ENCODE measurements at regions not wholly inside any gene's neighbourhood (a gene's known extent, or its start where the extent isn't known, plus 50 kb on each side); places are given as distances from the start of the nearest gene placed in this dataset.

DNA sequence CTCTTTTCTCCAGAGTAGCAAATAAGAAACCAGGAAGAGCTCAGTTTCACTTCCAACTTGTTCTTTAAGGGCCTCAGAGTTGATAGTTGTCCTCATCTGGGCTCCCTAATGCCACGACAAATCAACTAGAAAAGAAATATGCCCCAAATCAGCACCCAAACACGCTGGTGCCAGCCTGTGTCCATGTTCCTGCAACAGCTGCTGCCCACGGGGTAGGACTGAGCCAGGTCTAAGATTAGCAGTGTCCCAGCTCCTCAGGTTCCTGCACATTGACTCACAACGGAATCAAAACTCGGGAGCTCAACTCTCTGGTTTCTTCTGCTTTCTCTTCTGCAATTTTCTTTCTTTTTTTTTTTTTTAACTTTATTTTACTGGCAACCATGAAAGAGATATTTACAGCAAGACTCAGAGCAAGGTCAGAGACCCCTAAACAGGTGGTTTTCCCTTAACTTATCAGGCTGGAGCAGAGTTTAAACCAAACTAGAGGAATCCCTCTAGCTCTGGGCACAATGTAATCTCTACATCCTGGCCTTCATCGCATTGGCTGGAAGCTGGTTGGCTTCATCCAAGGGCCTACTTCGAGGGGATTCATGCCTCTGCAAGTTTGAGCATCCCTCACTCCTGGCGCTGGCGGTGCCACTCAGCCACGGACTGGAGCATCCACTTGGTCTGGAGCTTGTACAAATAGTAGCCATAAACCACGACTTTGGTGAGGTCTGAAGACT is 126.1 kb downstream of the PFKFB3 start:
- no peaks in the 10 kb centered on the region for H3K27me3 ChIP-seq
- TF ChIP-seq POLR2AphosphoS5 (IDR thresholded peaks at IDR 0.05) = no peak
- TF ChIP-seq POLR2A (IDR thresholded peaks at IDR 0.05; ENCODE audit: low read depth) = no peak
- TF ChIP-seq, protein P1, sequence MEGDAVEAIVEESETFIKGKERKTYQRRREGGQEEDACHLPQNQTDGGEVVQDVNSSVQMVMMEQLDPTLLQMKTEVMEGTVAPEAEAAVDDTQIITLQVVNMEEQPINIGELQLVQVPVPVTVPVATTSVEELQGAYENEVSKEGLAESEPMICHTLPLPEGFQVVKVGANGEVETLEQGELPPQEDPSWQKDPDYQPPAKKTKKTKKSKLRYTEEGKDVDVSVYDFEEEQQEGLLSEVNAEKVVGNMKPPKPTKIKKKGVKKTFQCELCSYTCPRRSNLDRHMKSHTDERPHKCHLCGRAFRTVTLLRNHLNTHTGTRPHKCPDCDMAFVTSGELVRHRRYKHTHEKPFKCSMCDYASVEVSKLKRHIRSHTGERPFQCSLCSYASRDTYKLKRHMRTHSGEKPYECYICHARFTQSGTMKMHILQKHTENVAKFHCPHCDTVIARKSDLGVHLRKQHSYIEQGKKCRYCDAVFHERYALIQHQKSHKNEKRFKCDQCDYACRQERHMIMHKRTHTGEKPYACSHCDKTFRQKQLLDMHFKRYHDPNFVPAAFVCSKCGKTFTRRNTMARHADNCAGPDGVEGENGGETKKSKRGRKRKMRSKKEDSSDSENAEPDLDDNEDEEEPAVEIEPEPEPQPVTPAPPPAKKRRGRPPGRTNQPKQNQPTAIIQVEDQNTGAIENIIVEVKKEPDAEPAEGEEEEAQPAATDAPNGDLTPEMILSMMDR (IDR thresholded peaks at IDR 0.05) = no peak
- H3K36me3 ChIP-seq = peaks cover 0 to 6% (median 0%) of the 10 kb centered on the region in 4 donors
- DNase-seq (ENCODE audit: extremely low spot score) = no peak
- H3K4me3 ChIP-seq = no peak overlapping the region
- no peak overlapping the region for H3K27ac ChIP-seq (replicated peaks in 1 of 4)
- WGBS = 89% methylated on average over 8 of the region's 11 CpGs
- H3K4me1 ChIP-seq = no peaks in the 10 kb centered on the region
- intact Hi-C loops (cut with DNase I) = no loop called here
- H3K9me3 ChIP-seq = no peaks in the 10 kb centered on the region

DNA sequence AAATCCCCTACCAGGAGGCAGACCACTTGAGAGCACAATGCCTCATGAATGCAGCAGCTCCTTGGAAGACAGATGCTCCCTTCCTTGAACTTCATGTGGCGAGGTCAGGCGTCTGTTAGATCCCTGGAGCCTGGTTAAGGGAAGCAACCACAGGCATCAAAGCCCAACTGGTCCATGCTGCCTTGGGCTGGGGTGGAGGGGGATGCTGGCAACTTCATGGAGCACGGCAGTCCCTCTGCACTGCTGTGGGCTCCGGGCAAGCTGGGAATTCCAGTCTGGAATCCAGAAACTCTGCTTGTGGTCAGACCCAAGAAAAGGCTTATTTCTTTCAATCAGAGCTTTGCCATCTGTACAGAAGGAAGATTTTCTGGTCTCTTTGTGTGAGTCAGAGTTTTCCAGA is 130.4 kb downstream of the PFKFB3 start:
- Histone ChIP-seq H3K4me1 (no peaks in the 10 kb centered on the region), H3K9me3 (no peaks in the 10 kb centered on the region), H3K4me3 (no peak overlapping the region), H3K36me3 (peaks cover 0 to 2% (median 0%) of the 10 kb centered on the region in 4 donors), H3K27me3 (no peaks in the 10 kb centered on the region), H3K27ac (replicated peaks in 1 of 4) (no peak overlapping the region)
- intact Hi-C loops (cut with DNase I) = no loop called here
- 95% methylated on average over 4 of the region's 4 CpGs for WGBS
- TF ChIP-seq EP300 (IDR thresholded peaks at IDR 0.05) = no peak
- TF ChIP-seq POLR2AphosphoS5 (IDR thresholded peaks at IDR 0.05) = no peak
- TF ChIP-seq, protein P1 (IDR thresholded peaks at IDR 0.05) = no peak
- no peak for TF ChIP-seq POLR2A (IDR thresholded peaks at IDR 0.05; ENCODE audit: low read depth)
- DNase-seq (ENCODE audit: extremely low spot score) = no peak

GRCh38 chr10:6333973-6334372 is 131.2 kb downstream of the PFKFB3 start:
- TF ChIP-seq EP300 (IDR thresholded peaks at IDR 0.05) = no peak
- TF ChIP-seq POLR2A (IDR thresholded peaks at IDR 0.05; ENCODE audit: low read depth) = no peak
- TF ChIP-seq, protein P1 (IDR thresholded peaks at IDR 0.05) = no peak
- no peak for TF ChIP-seq POLR2AphosphoS5 (IDR thresholded peaks at IDR 0.05)
- no peaks in the 10 kb centered on the region for H3K36me3 ChIP-seq
- no peak overlapping the region for H3K4me3 ChIP-seq
- no peaks in the 10 kb centered on the region for H3K9me3 ChIP-seq
- 94% methylated on average over 2 of the region's 2 CpGs for WGBS
- H3K27me3 ChIP-seq = no peaks in the 10 kb centered on the region
- no peak for DNase-seq (ENCODE audit: extremely low spot score)
- intact Hi-C loops (cut with DNase I) = no loop called here
- H3K4me1 ChIP-seq = no peaks in the 10 kb centered on the region
- H3K27ac ChIP-seq (replicated peaks in 1 of 4) = no peak overlapping the region

DNA sequence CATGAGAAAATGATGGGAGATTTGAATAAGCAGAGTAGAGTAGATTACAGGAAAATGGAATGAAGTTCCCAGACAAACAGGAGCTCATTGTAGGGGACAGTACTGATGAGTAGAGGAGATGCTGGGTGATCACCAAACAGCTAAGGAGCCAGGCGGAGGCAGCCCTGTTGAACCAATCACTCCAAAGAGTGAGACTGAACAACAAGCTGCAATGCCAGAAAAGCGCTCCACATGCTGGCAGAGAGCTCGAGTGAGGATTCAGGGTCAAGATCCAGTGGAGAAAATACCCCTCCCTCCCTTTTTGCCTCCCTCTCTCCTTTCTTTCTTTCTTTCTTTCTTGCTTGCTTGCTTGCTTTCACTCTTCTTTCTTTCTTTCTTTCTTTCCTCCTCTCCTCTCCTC is 133.3 kb downstream of the PFKFB3 start:
- Histone ChIP-seq H3K4me3 (no peak overlapping the region), H3K27ac (replicated peaks in 1 of 4) (no peak overlapping the region), H3K36me3 (no peaks in the 10 kb centered on the region), H3K9me3 (no peaks in the 10 kb centered on the region), H3K4me1 (no peaks in the 10 kb centered on the region), H3K27me3 (no peaks in the 10 kb centered on the region)
- TF ChIP-seq POLR2AphosphoS5 (IDR thresholded peaks at IDR 0.05) (no peak), POLR2A (IDR thresholded peaks at IDR 0.05; ENCODE audit: low read depth) (no peak), EP300 (IDR thresholded peaks at IDR 0.05) (no peak)
- TF ChIP-seq, protein P1 (IDR thresholded peaks at IDR 0.05) = no peak
- intact Hi-C loops (cut with DNase I) = no loop called here
- 89% methylated on average over 3 of the region's 3 CpGs for WGBS
- peak; percentile 10 for DNase-seq (ENCODE audit: extremely low spot score)

DNA sequence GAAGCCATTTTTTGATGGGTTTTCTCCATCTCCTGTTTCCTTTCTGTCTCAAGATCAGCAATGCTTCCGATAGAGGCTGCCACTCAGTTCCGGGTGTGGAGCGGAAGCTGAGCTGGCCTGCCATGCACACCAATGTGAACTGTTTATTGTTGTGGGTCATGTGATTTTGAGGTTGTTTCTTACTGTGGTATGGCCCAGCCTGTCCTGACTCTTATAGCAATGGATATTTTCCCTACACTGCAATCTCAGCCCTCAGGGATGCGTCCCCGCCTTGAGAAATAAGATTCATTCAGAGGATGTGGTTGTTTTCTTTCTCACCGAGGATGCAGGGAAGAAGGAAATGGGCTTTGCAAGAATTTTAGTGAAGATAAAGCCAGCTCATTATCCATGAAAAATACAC is 134.7 kb downstream of the PFKFB3 start:
- peak; percentile 60 for DNase-seq (ENCODE audit: extremely low spot score)
- WGBS = 85% methylated on average over 6 of the region's 6 CpGs
- TF ChIP-seq POLR2AphosphoS5 (IDR thresholded peaks at IDR 0.05) (no peak), POLR2A (IDR thresholded peaks at IDR 0.05; ENCODE audit: low read depth) (no peak), EP300 (IDR thresholded peaks at IDR 0.05) (no peak)
- TF ChIP-seq, protein P1 (IDR thresholded peaks at IDR 0.05) = no peak

More for the DNA sequence above, 134.7 kb downstream of the PFKFB3 start:
- intact Hi-C loops (cut with DNase I) = no loop called here
- H3K27me3 ChIP-seq = no peaks in the 10 kb centered on the region
- no peak overlapping the region for H3K4me3 ChIP-seq
- H3K36me3 ChIP-seq = no peaks in the 10 kb centered on the region
- no peak overlapping the region for H3K27ac ChIP-seq (replicated peaks in 1 of 4)
- no peaks in the 10 kb centered on the region for H3K9me3 ChIP-seq
- no peaks in the 10 kb centered on the region for H3K4me1 ChIP-seq
